ENCODE measurements at regions not wholly inside any gene's neighbourhood (a gene's known extent, or its start where the extent isn't known, plus 50 kb on each side); places are given as distances from the start of the nearest gene placed in this dataset.

DNA sequence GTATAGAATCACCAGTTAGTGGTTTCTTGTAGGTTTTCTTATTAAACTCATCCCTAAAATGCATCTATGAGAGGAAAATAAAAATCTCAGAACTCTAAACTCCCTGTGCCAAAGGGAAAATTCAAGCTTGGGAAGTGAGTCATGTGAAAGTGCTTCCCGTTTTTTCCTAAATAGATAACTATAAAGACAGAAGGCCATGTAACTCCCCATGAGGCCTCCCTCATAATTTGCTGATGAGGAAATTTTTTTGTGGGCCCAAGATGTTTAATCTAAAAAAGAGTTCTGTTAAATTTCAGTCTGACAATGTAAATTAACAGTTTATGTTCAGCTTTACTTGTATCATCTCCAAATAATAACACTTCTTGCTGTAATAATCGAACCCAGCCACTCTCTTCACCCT, 1273.9 kb downstream of the OTOL1 start:
- H3K36me3 ChIP-seq = no peaks in the 10 kb centered on the region

GRCh38 chr3:162774613-162775100, 1278.0 kb downstream of the OTOL1 start:
- no peak for DNase-seq (ENCODE audit: low spot score in 2 of 2)
- TF ChIP-seq, protein P1, sequence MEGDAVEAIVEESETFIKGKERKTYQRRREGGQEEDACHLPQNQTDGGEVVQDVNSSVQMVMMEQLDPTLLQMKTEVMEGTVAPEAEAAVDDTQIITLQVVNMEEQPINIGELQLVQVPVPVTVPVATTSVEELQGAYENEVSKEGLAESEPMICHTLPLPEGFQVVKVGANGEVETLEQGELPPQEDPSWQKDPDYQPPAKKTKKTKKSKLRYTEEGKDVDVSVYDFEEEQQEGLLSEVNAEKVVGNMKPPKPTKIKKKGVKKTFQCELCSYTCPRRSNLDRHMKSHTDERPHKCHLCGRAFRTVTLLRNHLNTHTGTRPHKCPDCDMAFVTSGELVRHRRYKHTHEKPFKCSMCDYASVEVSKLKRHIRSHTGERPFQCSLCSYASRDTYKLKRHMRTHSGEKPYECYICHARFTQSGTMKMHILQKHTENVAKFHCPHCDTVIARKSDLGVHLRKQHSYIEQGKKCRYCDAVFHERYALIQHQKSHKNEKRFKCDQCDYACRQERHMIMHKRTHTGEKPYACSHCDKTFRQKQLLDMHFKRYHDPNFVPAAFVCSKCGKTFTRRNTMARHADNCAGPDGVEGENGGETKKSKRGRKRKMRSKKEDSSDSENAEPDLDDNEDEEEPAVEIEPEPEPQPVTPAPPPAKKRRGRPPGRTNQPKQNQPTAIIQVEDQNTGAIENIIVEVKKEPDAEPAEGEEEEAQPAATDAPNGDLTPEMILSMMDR (IDR thresholded peaks at IDR 0.05) = no peak
- intact Hi-C loops (cut with DNase I) = no loop called here
- H3K27me3 ChIP-seq = no peaks in the 10 kb centered on the region
- no peak overlapping the region for H3K27ac ChIP-seq
- no peak overlapping the region for H3K4me3 ChIP-seq
- no peaks in the 10 kb centered on the region for H3K9me3 ChIP-seq
- H3K4me1 ChIP-seq = no peaks in the 10 kb centered on the region
- H3K36me3 ChIP-seq = no peaks in the 10 kb centered on the region

More for the DNA sequence above, 1273.9 kb downstream of the OTOL1 start:
- no peak for DNase-seq (ENCODE audit: low spot score in 2 of 2)
- no peaks in the 10 kb centered on the region for H3K9me3 ChIP-seq
- H3K27ac ChIP-seq = no peak overlapping the region
- intact Hi-C loops (cut with DNase I) = no loop called here
- TF ChIP-seq, protein P1 (IDR thresholded peaks at IDR 0.05) = no peak
- H3K4me3 ChIP-seq = no peak overlapping the region
- H3K4me1 ChIP-seq = no peaks in the 10 kb centered on the region
- no peaks in the 10 kb centered on the region for H3K27me3 ChIP-seq

DNA sequence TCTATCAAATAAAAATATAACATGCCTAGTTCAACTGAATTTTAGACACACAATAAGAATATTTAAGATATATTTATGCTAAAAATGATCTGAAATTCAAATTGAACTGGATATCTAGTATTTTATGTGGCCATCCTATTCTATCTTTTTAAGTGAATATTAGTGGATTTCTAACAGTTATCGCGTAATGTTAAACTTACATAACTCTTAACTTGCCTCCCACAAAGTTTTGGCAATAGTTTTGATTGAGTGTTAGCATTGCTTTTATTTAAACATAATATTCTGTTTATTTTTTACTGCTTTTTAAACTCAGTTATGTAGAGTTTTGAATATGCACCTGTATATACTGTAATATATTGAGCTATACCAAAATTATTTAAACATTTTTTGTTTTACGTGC, 1279.5 kb downstream of the OTOL1 start:
- Histone ChIP-seq H3K4me1 (no peaks in the 10 kb centered on the region), H3K4me3 (no peak overlapping the region), H3K27ac (no peak overlapping the region), H3K27me3 (no peaks in the 10 kb centered on the region), H3K36me3 (no peaks in the 10 kb centered on the region), H3K9me3 (no peaks in the 10 kb centered on the region)
- intact Hi-C loops (cut with DNase I) = no loop called here
- no peak for DNase-seq (ENCODE audit: low spot score in 2 of 2)
- TF ChIP-seq, protein P1 (IDR thresholded peaks at IDR 0.05) = no peak

DNA sequence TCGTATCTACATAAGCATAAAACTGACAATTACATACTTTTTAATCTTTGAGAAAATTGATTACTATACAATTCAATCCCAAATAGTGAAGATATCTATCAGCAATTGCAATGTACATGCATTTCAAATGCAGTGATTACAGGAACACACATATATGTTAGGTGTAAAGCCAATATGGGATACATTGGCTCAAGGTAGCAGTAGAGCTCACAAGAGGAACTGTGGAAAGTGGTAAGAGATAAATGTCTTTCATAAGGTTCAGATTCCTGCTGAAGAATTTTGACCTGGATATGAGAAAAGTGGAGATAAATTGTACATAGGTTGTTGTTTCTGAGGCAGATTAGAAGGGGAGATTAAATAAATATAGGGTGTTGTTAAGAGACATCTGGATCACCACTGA, 1280.5 kb downstream of the OTOL1 start:
- no peak overlapping the region for H3K4me3 ChIP-seq
- H3K27me3 ChIP-seq = no peaks in the 10 kb centered on the region
- H3K27ac ChIP-seq = no peak overlapping the region
- no peak for DNase-seq (ENCODE audit: low spot score in 2 of 2)
- TF ChIP-seq, protein P1 (IDR thresholded peaks at IDR 0.05) = no peak
- intact Hi-C loops (cut with DNase I) = no loop called here
- H3K36me3 ChIP-seq = no peaks in the 10 kb centered on the region
- H3K9me3 ChIP-seq = no peaks in the 10 kb centered on the region
- H3K4me1 ChIP-seq = no peaks in the 10 kb centered on the region

GRCh38 chr3:162780313-162780712, 1283.7 kb downstream of the OTOL1 start:
- no peak overlapping the region for H3K27ac ChIP-seq
- no peaks in the 10 kb centered on the region for H3K4me1 ChIP-seq
- intact Hi-C loops (cut with DNase I) = no loop called here
- no peak overlapping the region for H3K4me3 ChIP-seq
- H3K36me3 ChIP-seq = no peaks in the 10 kb centered on the region
- no peak for DNase-seq (ENCODE audit: low spot score in 2 of 2)
- H3K9me3 ChIP-seq = no peaks in the 10 kb centered on the region
- TF ChIP-seq, protein P1 (IDR thresholded peaks at IDR 0.05) = no peak
- H3K27me3 ChIP-seq = no peaks in the 10 kb centered on the region

DNA sequence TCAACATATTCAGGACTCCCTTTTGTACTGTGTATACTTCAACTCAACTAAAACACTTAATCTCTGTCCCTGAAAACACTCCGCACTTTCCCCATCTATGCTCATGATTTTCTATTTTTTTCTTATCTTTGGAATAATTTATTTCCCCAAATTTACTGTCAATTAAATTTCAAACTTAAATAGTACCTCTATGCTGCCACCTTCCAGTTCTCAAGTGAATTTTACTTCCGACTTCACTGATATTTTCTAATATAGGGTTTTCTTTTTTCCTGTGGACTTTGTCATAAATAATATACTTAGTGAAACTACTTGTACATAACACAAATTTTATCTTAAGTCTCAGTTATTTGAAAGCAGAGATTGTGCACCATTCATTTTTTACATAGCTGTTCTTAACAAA, 1303.3 kb downstream of the OTOL1 start:
- Histone ChIP-seq H3K4me3 (no peak overlapping the region), H3K36me3 (no peaks in the 10 kb centered on the region), H3K27me3 (no peaks in the 10 kb centered on the region), H3K9me3 (no peaks in the 10 kb centered on the region), H3K4me1 (no peaks in the 10 kb centered on the region), H3K27ac (no peak overlapping the region)
- TF ChIP-seq, protein P1 (IDR thresholded peaks at IDR 0.05) = no peak
- intact Hi-C loops (cut with DNase I) = no loop called here
- DNase-seq (ENCODE audit: low spot score in 2 of 2) = no peak
